HG02759 (cell line): ENCODE measurements at regions not wholly inside any gene's neighbourhood (a gene's known extent, or its start where the extent isn't known, plus 50 kb on each side); places are given as distances from the start of the nearest gene placed in this dataset.
"Not testable (repeated sequence)": the region's sequence is repeated elsewhere in the genome, so short reads cannot be mapped to it uniquely, and the experiment has no call there.

ENCODE experiments used
- ATAC-seq: cut with Tn5 transposase; IDR thresholded peaks from one replicate; pipeline ENCODE4 v1.9.1; 2021; ENCODE audit warnings: mild to moderate bottlenecking, moderate library complexity; ENCODE audit not compliant: unreplicated experiment

DNA sequence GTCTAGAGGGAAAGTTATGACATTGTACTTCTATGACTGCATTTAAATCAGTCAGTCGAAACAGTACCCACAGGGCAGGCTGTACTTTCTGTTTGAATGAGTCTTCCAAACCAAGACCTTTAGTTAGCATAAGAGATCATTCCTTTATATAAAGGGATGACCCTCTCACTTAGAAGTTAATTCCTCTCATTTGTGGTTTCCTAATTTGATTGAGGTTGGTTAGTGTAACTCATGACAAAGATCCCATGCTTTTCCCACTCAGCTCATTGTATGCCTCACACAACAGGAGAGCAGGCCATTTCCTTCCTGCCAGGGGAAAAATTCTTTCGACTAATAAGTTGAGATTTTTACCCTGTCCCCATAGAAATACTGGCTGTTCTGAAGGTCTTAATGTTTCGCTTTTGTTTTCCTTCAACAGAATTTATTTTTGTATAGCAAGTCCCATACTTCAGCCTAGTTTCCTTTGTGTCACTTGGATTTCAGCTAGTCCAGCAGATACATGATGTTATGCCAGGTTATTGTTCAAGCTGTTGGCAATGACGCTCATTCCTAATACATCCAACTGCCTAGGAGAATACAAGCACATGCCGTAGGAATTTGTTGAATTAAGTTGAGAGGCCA is 500.7 kb downstream of the SPATA31D1 start:
- ATAC-seq = no peak

DNA sequence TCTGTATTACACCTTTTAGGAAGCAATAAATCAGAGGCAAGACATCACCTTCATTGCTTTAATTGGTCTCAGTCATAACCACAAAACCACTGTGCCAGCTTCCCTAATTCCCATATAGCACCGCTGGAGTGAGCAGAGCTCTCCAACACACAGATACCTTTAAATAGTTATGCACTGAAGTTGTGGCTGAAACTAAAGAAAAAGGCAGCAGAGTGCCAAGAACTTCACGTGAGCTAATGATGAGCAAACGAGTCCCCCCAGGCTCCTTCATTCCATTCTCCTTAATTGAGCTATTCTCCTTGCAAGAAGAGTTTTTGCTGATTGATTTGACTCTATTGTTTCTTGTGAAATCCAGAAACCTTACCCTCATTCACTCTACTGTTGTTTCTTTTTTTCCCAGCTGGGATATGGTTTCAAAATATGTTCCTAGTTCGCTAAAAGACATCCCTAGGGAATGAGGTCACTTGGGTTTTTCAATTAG is 501.5 kb downstream of the SPATA31D1 start:
- no peak for ATAC-seq

- not testable (repeated sequence) for ATAC-seq
These were observed 502.2 kb downstream of the SPATA31D1 start for GRCh38 chr9:82490821-82491220.

- ATAC-seq = no peak
These were observed 503.0 kb downstream of the SPATA31D1 start for GRCh38 chr9:82491604-82492003.

GRCh38 chr9:82492274-82492673 is 503.7 kb downstream of the SPATA31D1 start:
- no peak for ATAC-seq

- ATAC-seq = no peak
These were observed 507.6 kb downstream of the SPATA31D1 start for GRCh38 chr9:82495884-82496777.

DNA sequence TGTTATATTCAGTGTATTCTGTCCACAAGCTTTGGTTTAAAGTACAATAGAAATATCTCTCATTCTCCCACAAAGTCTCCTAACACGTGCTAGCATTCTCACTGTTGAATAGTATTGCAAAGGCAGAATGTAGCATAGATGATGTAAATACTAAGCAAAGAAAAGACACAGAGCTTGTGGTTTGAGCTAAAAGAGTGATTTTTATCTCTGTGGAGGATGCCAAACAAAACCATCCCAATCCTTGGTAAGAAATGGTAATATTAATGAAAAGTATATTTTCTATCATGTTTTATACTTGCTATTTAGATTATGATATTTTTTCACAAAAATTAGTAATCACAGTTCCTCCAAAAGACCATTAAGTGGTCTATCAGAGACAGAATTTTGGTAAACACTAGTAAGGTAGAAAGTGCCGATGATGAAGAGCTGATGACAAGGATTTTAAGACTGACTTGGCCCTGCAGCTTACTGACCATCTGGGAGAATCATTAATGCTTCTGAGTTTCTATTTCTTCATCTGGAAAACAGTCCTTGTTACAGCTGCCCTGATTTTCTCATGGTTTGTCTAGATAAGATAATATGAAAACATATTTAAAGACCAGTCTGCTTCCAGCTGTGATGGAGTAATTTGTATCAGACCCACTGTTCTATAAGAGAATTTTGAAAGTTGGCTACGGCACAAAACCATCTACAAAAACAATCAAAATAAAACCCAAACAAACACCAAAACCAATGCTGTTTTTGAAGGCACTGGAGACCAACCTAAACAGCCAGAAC is 510.2 kb downstream of the SPATA31D1 start:
- no peak for ATAC-seq

- no peak for ATAC-seq
These were observed 510.8 kb downstream of the SPATA31D1 start for GRCh38 chr9:82499337-82499736.

GRCh38 chr9:82504620-82505019 is 516.0 kb downstream of the SPATA31D1 start:
- ATAC-seq = no peak

GRCh38 chr9:82511626-82512025 is 523.1 kb downstream of the SPATA31D1 start:
- ATAC-seq = no peak

DNA sequence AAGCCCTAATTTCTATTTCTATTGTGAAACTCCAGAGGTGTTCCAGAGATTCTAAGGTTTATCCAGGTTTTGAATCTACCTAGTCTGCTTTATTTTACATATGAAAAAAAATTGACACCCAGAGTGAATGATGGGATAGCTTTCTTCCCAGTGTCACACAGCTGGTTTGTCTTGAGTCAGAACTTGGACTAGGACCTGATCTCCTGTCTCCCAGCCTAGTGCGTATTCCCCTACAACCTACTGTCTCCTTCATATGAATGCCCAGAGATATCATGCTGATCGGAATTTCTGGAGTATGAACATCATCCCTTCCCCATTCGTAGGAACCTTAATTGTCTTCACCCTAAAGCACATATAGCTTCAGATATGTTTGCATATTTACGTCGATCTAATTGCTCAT is 524.2 kb downstream of the SPATA31D1 start:
- no peak for ATAC-seq

DNA sequence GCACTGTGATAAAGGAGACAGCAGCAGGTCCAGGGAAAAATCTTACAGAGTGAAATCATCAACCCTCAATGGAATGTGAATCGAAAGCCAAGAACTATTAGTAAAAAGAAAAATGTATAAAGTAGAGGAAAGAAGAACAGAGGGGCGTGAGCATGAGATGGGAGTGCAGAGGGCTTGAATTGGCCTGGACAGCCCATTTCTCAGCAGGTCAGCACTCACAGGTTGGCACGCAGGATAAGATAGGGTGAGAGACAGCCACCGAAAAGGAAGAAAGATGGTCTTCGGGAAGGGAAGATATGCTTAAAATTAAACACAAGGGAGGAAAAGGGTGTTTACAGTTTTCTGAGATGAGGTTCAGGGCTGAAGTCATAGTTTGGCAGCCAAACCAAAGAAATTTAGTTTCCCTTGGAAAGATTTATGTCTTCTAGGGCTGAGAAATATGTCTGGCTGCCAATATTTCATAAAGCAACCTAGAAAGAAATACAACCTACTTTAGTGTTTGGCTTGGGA is 524.7 kb downstream of the SPATA31D1 start:
- ATAC-seq = no peak

- no peak for ATAC-seq
These were observed 525.6 kb downstream of the SPATA31D1 start for GRCh38 chr9:82513976-82514735.

- ATAC-seq = no peak
These were observed 530.3 kb downstream of the SPATA31D1 start for GRCh38 chr9:82518868-82519267.

DNA sequence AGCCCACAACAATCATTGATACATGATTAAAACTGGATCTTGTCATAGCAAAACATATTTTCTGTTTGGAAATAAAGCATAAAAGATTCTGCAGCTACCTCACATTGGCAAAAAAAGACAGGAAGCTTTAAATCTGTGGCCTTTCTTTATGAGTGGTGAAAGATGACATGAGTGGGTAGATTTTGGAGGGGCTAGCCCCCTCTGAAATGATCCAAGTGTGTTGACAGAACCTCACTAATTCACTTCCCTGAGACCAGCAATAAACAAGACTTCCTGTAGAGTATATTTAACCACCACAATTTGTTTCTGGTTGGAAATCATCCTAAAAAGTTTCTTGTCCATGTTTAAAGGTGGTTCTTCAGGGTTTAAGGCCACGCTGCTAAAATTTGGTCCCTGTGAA is 530.8 kb downstream of the SPATA31D1 start:
- ATAC-seq = no peak

GRCh38 chr9:82524407-82524806 is 535.8 kb downstream of the SPATA31D1 start:
- no peak for ATAC-seq

DNA sequence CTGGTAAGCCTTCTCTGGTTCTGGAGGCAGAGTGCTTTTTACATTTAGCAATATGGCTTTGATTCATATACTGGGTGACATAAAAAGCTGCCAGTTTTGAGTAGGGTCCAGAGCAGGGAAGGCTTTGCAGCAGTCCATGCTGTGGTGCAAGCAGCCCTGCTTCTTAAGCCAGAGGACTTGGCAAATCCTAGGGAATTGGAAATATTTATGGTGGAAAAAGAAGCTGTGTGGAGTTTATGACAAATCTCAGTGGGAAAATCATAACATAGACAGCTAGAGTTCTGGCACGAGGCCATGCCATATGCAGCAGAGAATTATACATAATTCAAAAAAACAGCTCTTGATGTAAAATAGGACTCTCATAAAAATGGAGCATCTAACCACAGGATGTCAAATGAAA is 536.4 kb downstream of the RASEF start:
- ATAC-seq = no peak

GRCh38 chr9:82531795-82532194 is 531.1 kb downstream of the RASEF start:
- no peak for ATAC-seq

- ATAC-seq = no peak
These were observed 530.3 kb downstream of the RASEF start for GRCh38 chr9:82532504-82533180.

GRCh38 chr9:82535432-82535998 is 527.4 kb downstream of the RASEF start:
- no peak for ATAC-seq
